Central memory CD8-positive, alpha-beta T cell (primary cell): ENCODE measurements at regions not wholly inside any gene's neighbourhood (a gene's known extent, or its start where the extent isn't known, plus 50 kb on each side); places are given as distances from the start of the nearest gene placed in this dataset.

Source experiments
- ATAC-seq: fragments of 150-1000 bp; cut with Tn5 transposase; replicated peaks from 2 replicates; pipeline ENCODE4 v1.10.0; 2022; ENCODE audit warnings: mild to moderate bottlenecking, moderate FRiP score, moderate number of reproducible peaks; ENCODE audit not compliant: poor library complexity, severe bottlenecking; ENCODE audit errors: extremely low read depth
- DNase-seq, 2 donors: peaks; one replicate each; pipeline ENCODE4 v3.0.0; 2021; ENCODE audit warnings: low spot score in 2 of 2
- H3K27ac Mint-ChIP-seq: one replicate; pipeline ENCODE4 v1.8.0; 2022; ENCODE audit warnings: low read depth, mild to moderate bottlenecking, moderate library complexity, mixed read lengths
- H3K27me3 Mint-ChIP-seq: one replicate; pipeline ENCODE4 v1.8.0; 2022; ENCODE audit warnings: mixed read lengths
- H3K36me3 Mint-ChIP-seq: one replicate; pipeline ENCODE4 v1.8.0; 2022; ENCODE audit warnings: mild to moderate bottlenecking, moderate library complexity, mixed read lengths; ENCODE audit not compliant: insufficient read depth
- H3K4me1 Mint-ChIP-seq: one replicate; pipeline ENCODE4 v1.8.0; 2022; ENCODE audit warnings: mixed read lengths
- H3K4me3 Mint-ChIP-seq: one replicate; pipeline ENCODE4 v1.8.0; 2022; ENCODE audit warnings: mild to moderate bottlenecking, moderate library complexity, mixed read lengths
- H3K9me3 Mint-ChIP-seq: one replicate; pipeline ENCODE4 v1.8.0; 2022; ENCODE audit warnings: mixed read lengths

DNA sequence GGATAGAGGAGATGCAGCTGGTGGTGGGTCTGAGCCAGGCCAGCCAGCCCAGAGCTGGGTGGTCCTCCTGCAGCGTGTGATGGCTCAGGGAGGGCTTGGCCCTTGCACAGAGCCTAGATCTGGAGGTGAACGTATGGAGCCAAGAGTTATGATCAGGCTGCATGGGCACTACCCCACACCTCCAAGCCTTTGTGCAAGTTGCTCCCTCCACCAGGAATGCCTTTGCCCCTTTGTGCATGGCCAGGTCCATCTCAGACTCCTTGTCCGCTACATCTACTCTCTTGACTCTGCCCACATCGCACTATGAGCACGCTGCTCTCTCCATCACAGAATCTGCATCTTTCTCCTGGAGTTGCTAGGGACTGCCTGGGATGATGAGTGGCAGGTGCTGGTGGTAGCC lies 895.7 kb downstream of the TBC1D22A start:
- DNase-seq (no peak), ATAC-seq (no peak)
- no peak overlapping the region for H3K4me3 Mint-ChIP-seq
- no peak overlapping the region for H3K27ac Mint-ChIP-seq
- H3K4me1 Mint-ChIP-seq: no peaks in the 10 kb centered on the region
- H3K27me3 Mint-ChIP-seq: no peaks in the 10 kb centered on the region
- H3K9me3 Mint-ChIP-seq: no peaks in the 10 kb centered on the region
- H3K36me3 Mint-ChIP-seq: no peaks in the 10 kb centered on the region

DNA sequence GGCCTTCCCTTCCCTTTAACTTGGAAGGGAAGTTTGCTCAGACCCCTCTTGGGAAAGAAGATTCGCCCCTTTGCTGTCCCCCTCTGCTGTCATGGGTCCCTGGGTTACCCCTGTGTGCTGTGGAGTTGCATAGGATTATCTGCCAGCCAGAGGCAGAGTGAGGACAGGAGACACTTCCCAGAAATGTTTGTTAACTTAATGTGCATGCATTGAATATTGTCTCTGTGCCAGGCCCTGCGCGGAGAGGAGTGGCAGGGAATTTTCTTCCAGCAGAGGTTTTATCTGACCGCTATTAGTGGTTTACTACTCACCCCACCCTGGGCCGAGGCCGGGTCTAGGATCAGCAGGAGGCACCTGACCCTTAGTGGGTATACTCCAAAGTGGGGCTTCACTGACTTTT lies 894.8 kb downstream of the TBC1D22A start:
- H3K9me3 Mint-ChIP-seq: no peaks in the 10 kb centered on the region
- no peaks in the 10 kb centered on the region for H3K27me3 Mint-ChIP-seq
- no peaks in the 10 kb centered on the region for H3K4me1 Mint-ChIP-seq
- H3K27ac Mint-ChIP-seq: no peak overlapping the region
- no peak overlapping the region for H3K4me3 Mint-ChIP-seq
- no peak for DNase-seq
- ATAC-seq: no peak
- no peaks in the 10 kb centered on the region for H3K36me3 Mint-ChIP-seq

DNA sequence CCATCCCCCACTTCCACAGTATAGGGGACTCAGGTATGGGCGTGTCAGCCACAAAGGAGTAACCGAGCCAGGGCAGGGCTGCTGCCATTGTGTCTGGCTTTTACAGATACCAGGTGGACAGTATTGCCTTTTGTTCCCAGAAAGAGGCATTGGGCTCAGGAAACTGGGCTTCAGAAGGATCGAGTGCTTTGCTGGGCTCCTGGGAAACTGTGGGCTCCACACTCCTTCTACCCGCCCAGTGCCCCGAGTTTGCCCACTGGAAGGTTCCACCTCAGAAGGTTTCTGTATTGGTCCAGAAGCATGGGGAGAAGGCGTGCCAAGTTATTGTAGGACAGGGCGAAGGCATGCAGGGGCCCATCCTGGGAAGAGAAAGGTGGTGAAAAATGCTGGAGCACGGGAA lies 894.4 kb downstream of the TBC1D22A start:
- Mint-ChIP-seq H3K27me3 (no peaks in the 10 kb centered on the region), H3K4me3 (no peak overlapping the region), H3K9me3 (no peaks in the 10 kb centered on the region), H3K4me1 (no peaks in the 10 kb centered on the region), H3K27ac (no peak overlapping the region), H3K36me3 (no peaks in the 10 kb centered on the region)
- no peak for ATAC-seq
- no peak for DNase-seq

- H3K27me3 Mint-ChIP-seq: no peaks in the 10 kb centered on the region
- no peaks in the 10 kb centered on the region for H3K36me3 Mint-ChIP-seq
- H3K27ac Mint-ChIP-seq: no peak overlapping the region
- H3K4me1 Mint-ChIP-seq: no peaks in the 10 kb centered on the region
- DNase-seq (no peak), ATAC-seq (no peak)
- no peak overlapping the region for H3K4me3 Mint-ChIP-seq
- H3K9me3 Mint-ChIP-seq: no peaks in the 10 kb centered on the region
Observed at GRCh38 chr22:47655930-47656329, 893.5 kb downstream of the TBC1D22A start.

DNA sequence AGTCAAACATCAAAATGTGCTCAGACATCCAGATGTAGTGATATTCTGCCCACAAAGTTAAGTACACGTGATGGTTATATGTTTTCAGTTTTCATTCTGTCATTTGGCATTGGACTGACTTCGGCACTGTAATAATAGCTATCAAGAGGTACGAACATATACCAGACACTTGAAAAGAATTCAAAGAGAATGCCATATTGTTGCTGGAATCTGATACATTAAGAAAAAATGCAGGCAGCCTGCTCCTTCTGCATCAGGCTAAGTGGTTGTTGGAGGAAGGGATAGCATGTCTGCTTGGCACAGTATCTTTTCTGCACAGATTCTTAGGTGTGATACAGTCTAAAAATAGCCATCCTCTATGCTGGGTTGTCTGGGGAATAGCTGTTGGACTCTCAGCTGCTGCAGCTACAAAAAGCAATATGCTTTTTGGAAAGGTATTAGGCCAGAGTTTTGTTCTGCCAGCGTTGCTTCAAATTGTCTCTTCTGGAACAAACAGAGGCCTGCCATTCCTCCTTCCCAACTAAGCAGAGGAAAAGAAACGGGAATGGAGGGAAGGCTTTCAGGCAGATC lies 892.6 kb downstream of the TBC1D22A start:
- no peak for ATAC-seq
- Mint-ChIP-seq H3K27ac (no peak overlapping the region), H3K4me1 (no peaks in the 10 kb centered on the region), H3K36me3 (no peaks in the 10 kb centered on the region), H3K9me3 (no peaks in the 10 kb centered on the region), H3K4me3 (no peak overlapping the region), H3K27me3 (no peaks in the 10 kb centered on the region)
- no peak for DNase-seq

DNA sequence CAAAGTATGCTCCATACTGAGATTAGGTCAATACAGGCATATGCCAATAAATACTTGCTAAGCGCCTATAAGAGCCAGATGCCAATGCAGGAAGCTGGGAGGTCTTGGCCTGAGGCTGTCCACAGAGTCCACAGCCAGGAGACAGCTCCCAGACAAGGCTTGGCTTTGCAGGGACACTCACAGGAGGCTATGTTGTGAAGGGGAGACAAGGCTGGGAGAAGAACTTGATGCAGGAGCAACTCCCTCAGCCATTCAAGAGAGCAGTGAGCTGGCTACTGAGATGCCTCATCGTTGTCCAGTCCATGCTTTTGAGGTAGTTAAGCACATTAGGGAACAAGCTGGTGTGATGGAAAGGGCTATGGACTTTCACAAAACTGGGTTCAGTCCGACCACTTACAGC lies 891.5 kb downstream of the TBC1D22A start:
- DNase-seq: no peak
- ATAC-seq: no peak
- no peaks in the 10 kb centered on the region for H3K9me3 Mint-ChIP-seq
- no peaks in the 10 kb centered on the region for H3K27me3 Mint-ChIP-seq
- no peaks in the 10 kb centered on the region for H3K4me1 Mint-ChIP-seq
- no peak overlapping the region for H3K27ac Mint-ChIP-seq
- H3K36me3 Mint-ChIP-seq: no peaks in the 10 kb centered on the region
- no peak overlapping the region for H3K4me3 Mint-ChIP-seq

GRCh38 chr22:47651216-47651987 lies 889.0 kb downstream of the TBC1D22A start:
- Mint-ChIP-seq H3K27ac (no peak overlapping the region), H3K27me3 (no peaks in the 10 kb centered on the region), H3K4me1 (no peaks in the 10 kb centered on the region), H3K9me3 (no peaks in the 10 kb centered on the region), H3K36me3 (no peaks in the 10 kb centered on the region), H3K4me3 (no peak overlapping the region)
- no peak for ATAC-seq
- no peak for DNase-seq

GRCh38 chr22:47647720-47648119 lies 885.3 kb downstream of the TBC1D22A start:
- Mint-ChIP-seq H3K4me3 (no peak overlapping the region), H3K9me3 (peaks cover 5% of the 10 kb centered on the region), H3K4me1 (no peaks in the 10 kb centered on the region), H3K27me3 (peaks cover 8% of the 10 kb centered on the region), H3K27ac (no peak overlapping the region), H3K36me3 (no peaks in the 10 kb centered on the region)
- no peak for DNase-seq
- ATAC-seq: no peak

DNA sequence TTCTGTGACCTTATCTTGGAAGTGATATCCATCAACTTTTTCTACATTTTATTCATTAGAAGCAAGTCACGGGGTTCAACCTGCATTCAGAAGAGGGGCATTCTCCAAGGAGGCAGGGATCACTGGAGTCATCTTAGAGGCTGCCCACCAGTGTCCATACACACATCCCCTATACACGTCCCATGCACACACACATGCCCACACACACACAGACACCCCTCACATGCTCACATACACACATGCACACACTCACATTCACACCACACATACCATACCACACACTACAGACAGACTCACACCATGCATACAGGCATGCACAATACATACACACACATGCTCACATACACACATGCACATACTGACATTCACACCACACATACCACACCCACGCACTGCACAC lies 884.7 kb downstream of the TBC1D22A start:
- Mint-ChIP-seq H3K36me3 (no peaks in the 10 kb centered on the region), H3K27ac (no peak overlapping the region), H3K4me3 (no peak overlapping the region), H3K9me3 (peaks cover 5% of the 10 kb centered on the region), H3K27me3 (peaks cover 8% of the 10 kb centered on the region), H3K4me1 (no peaks in the 10 kb centered on the region)
- DNase-seq (no peak), ATAC-seq (no peak)

DNA sequence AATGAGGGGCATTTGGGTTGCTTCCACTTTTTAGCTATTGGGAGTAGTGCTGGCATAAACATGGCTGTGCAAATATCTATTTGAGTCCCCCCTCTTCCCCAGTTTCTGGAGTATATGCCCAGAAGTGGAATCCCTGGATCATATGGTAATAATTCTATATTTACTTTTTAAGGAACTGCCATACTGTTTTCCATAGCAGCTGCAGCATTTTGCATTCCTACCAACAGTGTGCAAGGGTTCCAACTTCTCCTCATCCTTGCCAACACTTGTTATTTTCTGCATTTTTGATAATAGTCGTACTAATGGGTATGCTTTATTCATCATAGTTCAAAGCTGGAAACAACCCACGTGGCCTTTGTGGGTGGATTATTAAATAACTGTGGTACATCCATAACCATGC lies 883.5 kb downstream of the TBC1D22A start:
- Mint-ChIP-seq H3K27me3 (peaks cover 20% of the 10 kb centered on the region), H3K27ac (no peak overlapping the region), H3K9me3 (peaks cover 5% of the 10 kb centered on the region), H3K4me3 (no peak overlapping the region), H3K4me1 (no peaks in the 10 kb centered on the region), H3K36me3 (no peaks in the 10 kb centered on the region)
- DNase-seq: no peak
- ATAC-seq: no peak

- Mint-ChIP-seq H3K36me3 (no peaks in the 10 kb centered on the region), H3K4me1 (no peaks in the 10 kb centered on the region), H3K4me3 (no peak overlapping the region), H3K9me3 (peaks cover 5% of the 10 kb centered on the region), H3K27ac (no peak overlapping the region), H3K27me3 (peaks cover 20% of the 10 kb centered on the region)
- DNase-seq (no peak), ATAC-seq (no peak)
Observed at GRCh38 chr22:47645450-47645914, 883.0 kb downstream of the TBC1D22A start.

DNA sequence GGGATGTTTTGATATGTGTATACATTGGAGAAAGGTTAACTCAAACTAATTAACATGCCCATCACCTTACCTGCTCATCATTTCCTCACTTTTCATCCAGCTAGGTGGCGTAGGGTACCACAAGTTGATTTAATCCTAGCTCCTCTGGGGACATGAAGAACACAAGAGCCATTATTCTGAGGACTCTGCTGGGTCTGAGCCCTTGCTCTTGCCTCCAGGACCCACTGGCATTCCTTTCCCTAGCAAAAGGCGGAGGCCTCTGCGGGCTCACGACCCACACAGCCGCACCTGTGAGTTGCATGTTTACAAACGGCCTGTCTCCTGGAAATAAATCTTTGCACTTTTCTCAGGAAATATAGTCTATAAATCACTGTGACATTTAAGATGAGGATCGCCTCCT lies 871.9 kb downstream of the TBC1D22A start:
- Mint-ChIP-seq H3K9me3 (peaks cover 27% of the 10 kb centered on the region), H3K36me3 (peaks cover 2% of the 10 kb centered on the region), H3K4me3 (no peak overlapping the region), H3K27me3 (peaks cover 55% of the 10 kb centered on the region), H3K27ac (no peak overlapping the region), H3K4me1 (no peaks in the 10 kb centered on the region)
- ATAC-seq (no peak), DNase-seq (no peak)

- ATAC-seq (no peak), DNase-seq (no peak)
- Mint-ChIP-seq H3K27me3 (peaks cover 43% of the 10 kb centered on the region), H3K4me3 (no peak overlapping the region), H3K27ac (no peak overlapping the region), H3K9me3 (peaks cover 19% of the 10 kb centered on the region), H3K4me1 (no peaks in the 10 kb centered on the region), H3K36me3 (peaks cover 2% of the 10 kb centered on the region)
Observed at GRCh38 chr22:47633111-47633510, 870.7 kb downstream of the TBC1D22A start.
